HG03460 (cell line): ENCODE measurements at regions not wholly inside any gene's neighbourhood (a gene's known extent, or its start where the extent isn't known, plus 50 kb on each side); places are given as distances from the start of the nearest gene placed in this dataset.

Source experiments
- ATAC-seq: cut with Tn5 transposase; IDR thresholded peaks from one replicate; pipeline ENCODE4 v1.9.1; 2021; ENCODE audit not compliant: unreplicated experiment

DNA sequence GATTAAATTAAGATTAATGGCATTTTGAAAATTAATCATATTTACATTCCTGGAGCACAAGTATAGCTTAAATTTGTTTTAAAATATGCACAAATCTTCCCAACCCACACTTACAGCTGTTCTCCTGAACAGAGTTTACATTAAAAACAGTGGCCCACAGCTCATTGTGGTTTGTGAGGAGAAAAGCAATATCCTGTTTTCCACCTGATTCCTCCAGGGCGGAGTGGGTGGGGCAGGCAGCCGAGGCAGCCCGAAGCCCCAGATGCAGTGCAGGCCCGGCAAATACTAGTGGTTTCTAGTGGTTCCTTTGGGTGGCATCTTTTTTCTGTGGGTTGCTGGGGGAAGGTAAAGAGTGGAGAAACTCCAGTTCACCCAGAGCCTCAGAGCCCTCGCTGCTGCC is 280.8 kb downstream of the ARHGAP12 start:
- ATAC-seq, result no peak

- no peak for ATAC-seq
These were observed 282.1 kb downstream of the ARHGAP12 start for GRCh38 chr10:31646519-31646918.

GRCh38 chr10:31645786-31646185 is 282.8 kb downstream of the ARHGAP12 start:
- ATAC-seq, result no peak

- no peak for ATAC-seq
These were observed 283.5 kb downstream of the ARHGAP12 start for GRCh38 chr10:31644931-31645633.

GRCh38 chr10:31642281-31642680 is 286.4 kb downstream of the ARHGAP12 start:
- ATAC-seq, result no peak

GRCh38 chr10:31635415-31636065 is 293.1 kb downstream of the ARHGAP12 start:
- ATAC-seq, result no peak

DNA sequence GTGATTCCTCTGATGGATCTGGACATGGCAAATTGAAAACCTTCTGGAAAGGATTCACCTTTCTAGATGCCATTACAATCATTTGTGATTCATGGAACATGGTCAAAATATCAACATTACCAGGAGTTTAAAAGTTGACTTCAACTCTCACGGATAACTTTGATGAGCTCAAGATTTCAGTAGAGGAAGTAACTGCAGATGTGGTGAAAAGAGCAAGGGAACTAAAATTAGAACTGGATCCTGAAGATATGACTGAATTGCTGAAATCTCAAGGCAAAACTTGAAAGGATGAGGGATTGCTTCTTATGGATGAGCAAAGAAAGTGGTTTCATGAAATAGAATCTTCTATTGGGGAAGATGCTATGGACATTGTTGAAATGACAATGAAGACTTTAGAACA is 293.6 kb downstream of the ARHGAP12 start:
- ATAC-seq, result no peak

- ATAC-seq, result no peak
These were observed 297.6 kb downstream of the ARHGAP12 start for GRCh38 chr10:31630861-31631567.

- no peak for ATAC-seq
These were observed 303.1 kb downstream of the ARHGAP12 start for GRCh38 chr10:31625566-31625965.

DNA sequence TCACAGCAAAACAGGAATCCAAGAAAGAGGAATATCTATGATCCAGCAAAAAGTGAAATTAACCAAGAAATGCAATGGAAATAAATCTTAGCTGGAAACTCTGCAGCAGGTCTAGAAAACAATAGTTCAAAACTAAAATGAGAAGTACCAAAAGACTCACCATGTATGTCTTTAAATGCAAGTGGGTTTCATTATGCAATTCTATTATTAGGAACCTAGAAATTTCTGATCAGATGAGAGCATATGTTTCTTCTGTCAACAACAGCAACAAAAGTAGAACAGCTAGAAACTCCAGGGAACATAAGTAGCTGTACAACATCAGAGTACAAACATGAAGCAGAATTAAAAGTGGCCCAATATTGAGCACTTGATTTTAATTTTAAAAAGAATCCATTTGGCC is 304.0 kb downstream of the ARHGAP12 start:
- ATAC-seq, result no peak

GRCh38 chr10:31623947-31624346 is 304.7 kb downstream of the ARHGAP12 start:
- ATAC-seq, result no peak

DNA sequence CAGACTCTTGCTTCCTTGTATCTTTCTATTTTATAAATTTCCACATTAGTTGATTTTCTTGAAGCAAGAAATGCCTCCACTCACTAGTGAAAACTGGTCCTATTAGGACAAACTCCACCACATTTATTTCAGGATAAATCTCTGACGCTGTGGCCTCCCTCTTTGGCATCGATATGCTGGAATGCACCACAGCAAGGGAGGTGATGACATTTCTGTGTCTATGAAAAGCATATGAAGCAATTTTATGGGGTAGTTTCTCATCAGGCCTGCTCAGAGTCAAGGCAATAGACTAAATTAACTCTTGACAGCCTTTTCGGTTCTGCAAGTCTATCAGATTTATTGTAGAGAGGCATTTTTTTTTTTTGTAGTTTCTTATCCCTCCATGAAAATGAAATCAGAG is 304.4 kb downstream of the ZEB1 start:
- no peak for ATAC-seq

- ATAC-seq, result no peak
These were observed 304.0 kb downstream of the ZEB1 start for GRCh38 chr10:31622978-31623377.

DNA sequence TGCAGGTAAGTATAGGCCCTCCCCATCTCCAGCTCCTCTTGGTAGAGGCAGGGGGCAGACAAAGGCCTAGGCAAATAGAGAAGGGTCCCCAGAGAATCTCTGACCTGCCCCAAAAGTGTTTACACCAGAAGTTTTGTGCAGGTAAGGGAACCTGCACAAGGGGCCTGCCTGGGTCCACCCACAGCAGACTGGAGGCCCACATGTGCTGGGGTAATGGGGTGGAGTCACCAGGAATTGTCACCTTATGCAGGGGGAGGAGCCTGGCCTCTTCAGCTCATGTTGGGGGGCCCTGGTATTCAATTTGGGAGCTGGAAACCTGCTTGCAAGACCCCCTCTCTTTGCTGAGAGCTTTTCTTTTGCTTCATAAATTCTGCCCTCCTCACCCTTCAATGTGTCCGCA is 302.7 kb downstream of the ZEB1 start:
- ATAC-seq, result no peak

- no peak for ATAC-seq
These were observed 301.5 kb downstream of the ZEB1 start for GRCh38 chr10:31620226-31621151.

DNA sequence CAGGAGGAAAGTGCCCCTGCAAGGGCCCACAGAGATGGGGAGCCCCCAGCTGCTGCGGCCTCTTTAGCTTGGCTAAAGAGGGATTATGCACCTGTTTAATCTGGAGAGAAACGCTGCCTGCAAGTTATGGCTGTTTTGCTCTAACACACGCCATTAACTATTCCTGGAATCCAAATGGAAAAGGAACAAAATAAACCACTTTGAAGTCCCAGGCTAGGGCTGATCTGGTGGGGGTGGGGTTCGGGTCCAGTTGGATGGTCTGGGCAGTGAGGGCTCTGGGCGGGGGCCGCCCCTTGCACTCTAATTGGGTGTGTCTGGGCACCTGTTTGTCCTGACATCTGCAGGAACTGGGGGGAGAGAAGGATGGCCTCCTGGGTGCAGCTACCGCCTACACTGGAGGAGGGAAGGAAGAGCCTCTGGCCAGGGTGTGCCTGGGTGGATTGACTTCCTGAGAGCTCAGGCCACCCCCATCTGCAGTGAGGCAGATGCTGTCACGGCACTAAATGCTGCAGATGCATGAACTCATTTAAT is 300.6 kb downstream of the ZEB1 start:
- ATAC-seq, result no peak

GRCh38 chr10:31618541-31619291 is 299.7 kb downstream of the ZEB1 start:
- ATAC-seq, result no peak

GRCh38 chr10:31617757-31618156 is 298.7 kb downstream of the ZEB1 start:
- no peak for ATAC-seq

- ATAC-seq, result no peak
These were observed 298.1 kb downstream of the ZEB1 start for GRCh38 chr10:31617133-31617532.

DNA sequence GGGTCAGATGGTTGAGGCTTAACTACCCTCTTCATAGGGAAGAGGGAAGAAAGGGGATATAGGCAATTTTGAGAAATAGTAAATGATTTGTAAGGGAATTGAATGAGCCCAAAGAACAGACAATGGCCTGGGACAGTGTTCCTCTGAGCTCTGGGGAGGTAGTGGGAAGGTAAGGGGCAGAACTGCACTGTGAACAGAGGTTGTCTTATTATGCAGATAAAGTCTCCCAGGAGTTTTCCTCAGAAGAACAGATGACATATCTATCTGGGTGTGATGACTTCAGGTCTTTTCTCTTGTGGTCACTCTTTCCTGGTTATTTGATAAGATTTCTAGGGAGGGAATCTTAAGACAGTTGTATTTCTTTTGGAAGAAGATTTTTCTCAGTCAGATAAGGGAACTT is 296.1 kb downstream of the ZEB1 start:
- no peak for ATAC-seq
